ENCODE measurements at regions not wholly inside any gene's neighbourhood (a gene's known extent, or its start where the extent isn't known, plus 50 kb on each side); places are given as distances from the start of the nearest gene placed in this dataset.

DNA sequence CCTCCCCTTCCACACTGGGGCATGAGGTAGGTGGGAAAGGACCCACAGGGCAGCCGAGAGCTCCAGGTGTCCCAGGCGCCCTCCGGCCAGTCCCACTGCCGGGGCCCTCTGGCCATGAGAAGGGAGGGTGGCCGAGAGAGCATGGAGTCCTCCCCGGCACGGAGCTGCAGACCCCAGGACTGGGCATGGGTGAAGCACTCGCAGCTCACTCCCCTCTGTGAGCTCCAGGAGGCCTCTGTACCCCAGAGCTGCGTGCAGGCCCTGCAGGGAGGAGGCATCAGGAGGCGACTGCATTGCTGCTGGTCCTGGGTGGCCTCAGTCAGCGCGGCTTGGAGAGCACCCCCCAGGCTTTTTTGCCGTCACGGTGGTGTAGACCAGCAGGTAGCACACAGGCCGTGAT lies 80.1 kb upstream of the TTC34 start:
- TF ChIP-seq, protein P1, sequence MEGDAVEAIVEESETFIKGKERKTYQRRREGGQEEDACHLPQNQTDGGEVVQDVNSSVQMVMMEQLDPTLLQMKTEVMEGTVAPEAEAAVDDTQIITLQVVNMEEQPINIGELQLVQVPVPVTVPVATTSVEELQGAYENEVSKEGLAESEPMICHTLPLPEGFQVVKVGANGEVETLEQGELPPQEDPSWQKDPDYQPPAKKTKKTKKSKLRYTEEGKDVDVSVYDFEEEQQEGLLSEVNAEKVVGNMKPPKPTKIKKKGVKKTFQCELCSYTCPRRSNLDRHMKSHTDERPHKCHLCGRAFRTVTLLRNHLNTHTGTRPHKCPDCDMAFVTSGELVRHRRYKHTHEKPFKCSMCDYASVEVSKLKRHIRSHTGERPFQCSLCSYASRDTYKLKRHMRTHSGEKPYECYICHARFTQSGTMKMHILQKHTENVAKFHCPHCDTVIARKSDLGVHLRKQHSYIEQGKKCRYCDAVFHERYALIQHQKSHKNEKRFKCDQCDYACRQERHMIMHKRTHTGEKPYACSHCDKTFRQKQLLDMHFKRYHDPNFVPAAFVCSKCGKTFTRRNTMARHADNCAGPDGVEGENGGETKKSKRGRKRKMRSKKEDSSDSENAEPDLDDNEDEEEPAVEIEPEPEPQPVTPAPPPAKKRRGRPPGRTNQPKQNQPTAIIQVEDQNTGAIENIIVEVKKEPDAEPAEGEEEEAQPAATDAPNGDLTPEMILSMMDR (conservative IDR thresholded peaks at IDR 0.05; ENCODE audit: low read depth, low read length), result no peak
- no peak for TF ChIP-seq MAFK (IDR thresholded peaks at IDR 0.05; ENCODE audit: low read depth, low read length)
- TF ChIP-seq RFX5 (IDR thresholded peaks at IDR 0.05; ENCODE audit: low read depth, low read length), result no peak
- no peak for TF ChIP-seq POLR2A (IDR thresholded peaks at IDR 0.05; ENCODE audit: low read depth, low read length)
- no peak for TF ChIP-seq FOS (IDR thresholded peaks at IDR 0.05; ENCODE audit: low read depth, low read length)
- no peak for TF ChIP-seq USF2 (IDR thresholded peaks at IDR 0.05; ENCODE audit: low read depth, low read length)
- no peak for TF ChIP-seq RAD21 (IDR thresholded peaks at IDR 0.05; ENCODE audit: low read length)
- TF ChIP-seq SMC3 (IDR thresholded peaks at IDR 0.05; ENCODE audit: low read depth, low read length), result no peak

All from IMR-90 (cell line).